Activated T-cell treated with anti-CD3 and anti-CD28 coated beads, Interleukin-2, amount 50 U/mL, for 1 hour (primary cell): ENCODE measurements at regions not wholly inside any gene's neighbourhood (a gene's known extent, or its start where the extent isn't known, plus 50 kb on each side); places are given as distances from the start of the nearest gene placed in this dataset.

ENCODE experiments used
- DNase-seq: peaks from one replicate; pipeline ENCODE4 v3.0.0-alpha.2; 2020

- DNase-seq: no peak
Measured at GRCh38 chr9:7287065-7287464, 512.5 kb downstream of the DMAC1 start.

- no peak for DNase-seq
Measured at GRCh38 chr9:7286101-7286500, 513.5 kb downstream of the DMAC1 start.

- no peak for DNase-seq
Measured at GRCh38 chr9:7285199-7285598, 514.4 kb downstream of the DMAC1 start.

- DNase-seq: no peak
Measured at GRCh38 chr9:7284517-7284916, 515.1 kb downstream of the DMAC1 start.

GRCh38 chr9:7284117-7284516 is 515.5 kb downstream of the DMAC1 start:
- DNase-seq: no peak

- no peak for DNase-seq
Measured at GRCh38 chr9:7273575-7273974, 515.8 kb downstream of the KDM4C start.

GRCh38 chr9:7266911-7267595 is 509.3 kb downstream of the KDM4C start:
- no peak for DNase-seq

GRCh38 chr9:7265181-7265580 is 507.4 kb downstream of the KDM4C start:
- DNase-seq: no peak

- no peak for DNase-seq
Measured at GRCh38 chr9:7259544-7260241, 501.9 kb downstream of the KDM4C start.

GRCh38 chr9:7258688-7259396 is 501.1 kb downstream of the KDM4C start:
- no peak for DNase-seq

- no peak for DNase-seq
Measured at GRCh38 chr9:7246917-7247522, 489.2 kb downstream of the KDM4C start.

- DNase-seq: no peak
Measured at GRCh38 chr9:7245976-7246580, 488.3 kb downstream of the KDM4C start.

GRCh38 chr9:7243838-7244237 is 486.1 kb downstream of the KDM4C start:
- DNase-seq: no peak

- DNase-seq: no peak
Measured at GRCh38 chr9:7242126-7242525, 484.4 kb downstream of the KDM4C start.

GRCh38 chr9:7241694-7242093 is 483.9 kb downstream of the KDM4C start:
- DNase-seq: no peak

- DNase-seq: no peak
Measured at GRCh38 chr9:7240569-7241311, 483.0 kb downstream of the KDM4C start.

- no peak for DNase-seq
Measured at GRCh38 chr9:7239708-7240107, 481.9 kb downstream of the KDM4C start.

- DNase-seq: no peak
Measured at GRCh38 chr9:7238247-7238637, 480.5 kb downstream of the KDM4C start.

GRCh38 chr9:7237473-7238246 is 479.9 kb downstream of the KDM4C start:
- no peak for DNase-seq

- no peak for DNase-seq
Measured at GRCh38 chr9:7236186-7236585, 478.4 kb downstream of the KDM4C start.

- no peak for DNase-seq
Measured at GRCh38 chr9:7234144-7234543, 476.4 kb downstream of the KDM4C start.

- DNase-seq: no peak
Measured at GRCh38 chr9:7229571-7229970, 471.8 kb downstream of the KDM4C start.
